GM23248 (cell line): ENCODE measurements at regions not wholly inside any gene's neighbourhood (a gene's known extent, or its start where the extent isn't known, plus 50 kb on each side); places are given as distances from the start of the nearest gene placed in this dataset.

Source experiments
- DNase-seq: peaks from one replicate; pipeline ENCODE4 v3.0.0-alpha.2; 2015
- H2AFZ ChIP-seq: fragments of 200-600 bp; sonication (generic); 2 replicates; pipeline ENCODE4 v1.6.1; 2016; ENCODE audit warnings: antibody characterized with exemption
- H3F3A ChIP-seq: fragments of 200-600 bp; sonication (generic); 2 replicates; pipeline ENCODE4 v1.6.1; 2016; ENCODE audit warnings: mild to moderate bottlenecking, antibody characterized with exemption, mixed run types; ENCODE audit not compliant: insufficient read depth
- H3K27ac ChIP-seq: fragments of 200-600 bp; sonication (generic); 2 replicates; pipeline ENCODE4 v1.5.1; 2016; ENCODE audit warnings: mild to moderate bottlenecking
- H3K27me3 ChIP-seq: fragments of 200-600 bp; sonication (generic); replicated peaks from 2 replicates; pipeline ENCODE4 v1.6.1; 2016; ENCODE audit warnings: mild to moderate bottlenecking; ENCODE audit not compliant: insufficient read depth
- H3K36me3 ChIP-seq: fragments of 200-600 bp; sonication (generic); 2 replicates; pipeline ENCODE4 v1.6.1; 2016; ENCODE audit warnings: low read depth, mild to moderate bottlenecking
- H3K4me1 ChIP-seq: fragments of 200-600 bp; sonication (generic); 2 replicates; pipeline ENCODE4 v1.6.1; 2016; ENCODE audit warnings: mild to moderate bottlenecking; ENCODE audit not compliant: insufficient read depth
- H3K4me2 ChIP-seq: fragments of 200-600 bp; sonication (generic); one replicate; pipeline ENCODE4 v1.6.1; 2016; ENCODE audit warnings: mild to moderate bottlenecking; ENCODE audit not compliant: unreplicated experiment
- H3K4me3 ChIP-seq: fragments of 200-600 bp; sonication (generic); 2 replicates; pipeline ENCODE4 v1.5.1; 2016; ENCODE audit warnings: mild to moderate bottlenecking
- H3K79me2 ChIP-seq: fragments of 200-600 bp; sonication (generic); 2 replicates; pipeline ENCODE4 v1.6.1; 2016; ENCODE audit warnings: mild to moderate bottlenecking; ENCODE audit not compliant: insufficient read depth
- H3K9ac ChIP-seq: fragments of 200-600 bp; sonication (generic); 2 replicates; pipeline ENCODE4 v1.6.1; 2016; ENCODE audit warnings: mild to moderate bottlenecking
- H3K9me2 ChIP-seq: fragments of 200-600 bp; sonication (generic); 2 replicates; pipeline ENCODE4 v1.6.1; 2016; ENCODE audit warnings: mixed run types, mild to moderate bottlenecking, moderate library complexity; ENCODE audit not compliant: insufficient read depth
- H3K9me3 ChIP-seq: fragments of 200-600 bp; sonication (generic); one replicate; pipeline ENCODE4 v1.6.1; 2017; ENCODE audit warnings: low read depth
- H4K20me1 ChIP-seq: fragments of 200-600 bp; sonication (generic); 2 replicates; pipeline ENCODE4 v1.6.0; 2016; ENCODE audit not compliant: insufficient read depth
- EZH2 ChIP-seq: fragments of 200-600 bp; sonication (generic); IDR thresholded peaks from 2 replicates; pipeline ENCODE4 v1.6.1; 2018; ENCODE audit warnings: antibody characterized with exemption, mild to moderate bottlenecking; ENCODE audit not compliant: insufficient read depth, poor library complexity, severe bottlenecking
- EZH2phosphoT487 ChIP-seq: fragments of 200-600 bp; sonication (generic); IDR thresholded peaks from 2 replicates; pipeline ENCODE4 v1.6.1; 2018; ENCODE audit warnings: antibody characterized with exemption, moderate library complexity, mild to moderate bottlenecking, low read depth; ENCODE audit not compliant: insufficient read depth
- WGBS, 2 experiments: methylation state at CpG; one replicate each; pipeline ENCODE4 v1.1.6; 2015 to 2017; ENCODE audit warnings: low lambda C conversion rate in 2 of 2, low coverage in 1 of 2; ENCODE audit errors: missing lambda C conversion rate in 2 of 2; 5-methylcytosine and 5-hydroxymethylcytosine counted together
- in situ Hi-C: fragments of 300-500 bp; cut with MboI; formaldehyde crosslinking; loops from 2 replicates; pipeline ENCODE4 v1.15.0; 2020

DNA sequence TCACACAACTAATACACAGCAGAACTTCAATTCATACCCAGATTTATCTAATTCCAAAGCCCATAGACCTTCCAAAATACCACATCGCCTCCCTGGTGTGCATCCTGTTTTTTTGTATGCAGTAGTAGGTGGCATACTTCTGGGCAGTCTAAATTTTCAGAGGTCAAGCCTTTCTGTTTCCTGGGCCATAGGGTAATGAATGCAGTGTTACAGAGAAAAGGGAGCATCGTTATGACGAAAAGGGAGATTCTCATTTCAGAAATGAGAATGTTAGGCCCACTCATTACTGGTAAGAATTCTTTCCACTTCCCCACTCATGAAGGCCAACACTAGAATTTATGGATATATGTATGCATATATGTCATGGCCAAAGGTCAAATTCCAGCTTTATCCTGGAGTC, 267.8 kb upstream of the ASIC2 start:
- Histone ChIP-seq H3K36me3 (no peaks in the 10 kb centered on the region), H3K4me3 (no peak overlapping the region), H3K4me1 (no peaks in the 10 kb centered on the region), H3K79me2 (no peaks in the 10 kb centered on the region), H3K4me2 (no peak overlapping the region), H3K27ac (no peak overlapping the region), H3K27me3 (no peaks in the 10 kb centered on the region), H3K9me3 (no peaks in the 10 kb centered on the region), H3K9me2 (no peaks in the 10 kb centered on the region), H4K20me1 (no peaks in the 10 kb centered on the region), H3K9ac (no peak overlapping the region), H3F3A (no peaks in the 10 kb centered on the region), H2AFZ (no peak overlapping the region)
- TF ChIP-seq EZH2 (no peak), EZH2phosphoT487 (no peak)
- 41 to 42% methylated on average over 3 of the region's 3 CpGs for WGBS, 2 experiments
- DNase-seq: no peak
- in situ Hi-C loops: no loop called here

DNA sequence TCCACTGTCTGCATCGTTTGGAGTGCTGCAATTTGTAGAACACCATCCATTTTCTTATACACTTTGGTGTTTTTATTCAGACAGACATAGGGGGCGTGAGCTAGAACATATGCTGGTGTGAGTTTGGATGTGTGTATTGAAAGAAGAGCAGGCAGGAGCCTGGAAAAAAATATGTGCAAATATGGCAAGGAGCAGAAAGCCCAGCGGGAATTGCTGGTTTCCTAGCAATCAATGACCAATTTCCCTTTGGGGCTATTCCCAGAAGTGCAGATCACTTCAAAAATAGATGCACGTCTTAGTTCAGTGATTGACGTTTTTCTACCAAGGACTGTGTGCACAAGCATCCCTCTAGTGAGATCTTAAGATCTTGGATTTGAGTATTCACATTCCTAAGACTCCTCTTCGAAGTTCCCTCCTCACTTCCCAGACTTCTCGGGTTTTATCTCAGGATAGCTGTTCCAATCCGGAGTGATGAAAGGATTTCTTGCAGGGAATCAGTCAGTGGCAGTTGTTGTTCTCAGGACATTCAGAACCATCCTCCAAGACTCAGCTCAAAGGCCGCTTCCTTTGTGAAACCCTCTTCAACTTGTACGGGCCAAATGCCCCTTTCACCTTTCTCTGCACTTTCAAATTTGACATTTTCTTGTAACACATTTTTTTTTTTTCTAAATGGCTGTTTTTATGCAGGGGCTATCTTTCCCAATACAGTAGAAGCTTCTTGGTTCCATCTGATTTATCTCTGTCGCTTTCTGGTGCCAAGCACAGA, 268.7 kb upstream of the ASIC2 start:
- H3K4me3 ChIP-seq: no peak overlapping the region
- no peaks in the 10 kb centered on the region for H3K9me3 ChIP-seq
- TF ChIP-seq EZH2: no peak
- no peak for TF ChIP-seq EZH2phosphoT487
- H3K27me3 ChIP-seq: no peaks in the 10 kb centered on the region
- no peak overlapping the region for H3K4me2 ChIP-seq
- H3K9ac ChIP-seq: no peak overlapping the region
- no peaks in the 10 kb centered on the region for H4K20me1 ChIP-seq
- H3F3A ChIP-seq: no peaks in the 10 kb centered on the region
- no peaks in the 10 kb centered on the region for H3K4me1 ChIP-seq
- H3K27ac ChIP-seq: no peak overlapping the region
- H3K79me2 ChIP-seq: no peaks in the 10 kb centered on the region
- no peak for DNase-seq
- H3K9me2 ChIP-seq: no peaks in the 10 kb centered on the region
- H2AFZ ChIP-seq: no peak overlapping the region
- in situ Hi-C loops: no loop called here
- 34 to 37% methylated on average over 11 of the region's 11 CpGs for WGBS, 2 experiments
- H3K36me3 ChIP-seq: no peaks in the 10 kb centered on the region

DNA sequence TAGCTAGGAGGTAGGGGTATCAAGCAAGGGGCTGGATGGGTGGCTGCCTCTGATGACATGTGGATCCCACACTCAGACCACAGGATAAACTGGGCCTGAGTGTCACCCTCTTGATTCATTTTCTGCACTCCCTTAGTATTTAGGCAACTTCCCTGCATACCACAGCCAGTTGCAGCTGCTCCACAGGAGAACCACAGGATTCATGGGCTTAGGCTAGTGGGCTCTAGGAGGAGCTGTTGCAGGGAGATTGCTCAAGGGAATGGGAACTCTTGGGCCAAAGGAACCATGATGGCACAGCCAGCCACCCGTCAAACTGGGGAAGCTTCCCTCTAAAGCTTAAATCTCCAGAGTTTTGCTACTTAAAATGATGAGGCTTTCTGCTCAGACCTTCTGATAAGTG, 269.7 kb upstream of the ASIC2 start:
- 20 to 64% methylated on average over 1 of the region's 1 CpG for WGBS, 2 experiments
- no peaks in the 10 kb centered on the region for H3K27me3 ChIP-seq
- no peaks in the 10 kb centered on the region for H4K20me1 ChIP-seq
- H3F3A ChIP-seq: no peaks in the 10 kb centered on the region
- H3K9ac ChIP-seq: no peak overlapping the region
- no peaks in the 10 kb centered on the region for H3K4me1 ChIP-seq
- H3K9me3 ChIP-seq: no peaks in the 10 kb centered on the region
- no peak overlapping the region for H3K4me2 ChIP-seq
- H3K79me2 ChIP-seq: no peaks in the 10 kb centered on the region
- H2AFZ ChIP-seq: no peak overlapping the region
- H3K9me2 ChIP-seq: no peaks in the 10 kb centered on the region
- H3K4me3 ChIP-seq: no peak overlapping the region
- no peak overlapping the region for H3K27ac ChIP-seq
- no peaks in the 10 kb centered on the region for H3K36me3 ChIP-seq
- in situ Hi-C loops: no loop called here
- TF ChIP-seq EZH2: no peak
- no peak for TF ChIP-seq EZH2phosphoT487
- no peak for DNase-seq

DNA sequence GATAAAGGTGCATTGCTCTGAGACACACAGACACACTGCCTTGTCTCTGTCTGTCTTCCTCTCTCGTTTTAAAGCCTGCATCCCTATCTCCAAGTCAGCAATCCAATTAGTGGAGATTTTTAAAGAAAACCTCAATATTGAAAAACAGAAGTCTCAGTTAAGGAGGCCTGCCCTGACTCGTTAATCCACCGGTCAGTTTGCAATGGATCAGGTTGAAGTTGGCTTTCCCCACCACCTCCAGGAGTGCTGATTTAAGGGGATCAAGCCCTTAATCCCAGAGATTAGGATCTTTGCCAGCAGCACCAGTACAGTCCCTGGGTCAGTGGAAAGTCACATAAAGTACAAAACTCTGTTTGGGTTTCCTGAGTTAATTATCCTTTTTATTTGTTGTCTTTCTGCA, 271.1 kb upstream of the ASIC2 start:
- Histone ChIP-seq H3K36me3 (no peaks in the 10 kb centered on the region), H3K27ac (no peak overlapping the region), H3F3A (no peaks in the 10 kb centered on the region), H3K4me3 (no peak overlapping the region), H3K4me2 (no peak overlapping the region), H3K4me1 (no peaks in the 10 kb centered on the region), H2AFZ (no peak overlapping the region), H3K27me3 (no peaks in the 10 kb centered on the region), H3K9ac (no peak overlapping the region), H3K9me2 (no peaks in the 10 kb centered on the region), H4K20me1 (no peaks in the 10 kb centered on the region), H3K79me2 (no peaks in the 10 kb centered on the region), H3K9me3 (no peaks in the 10 kb centered on the region)
- no peak for DNase-seq
- TF ChIP-seq EZH2 (no peak), EZH2phosphoT487 (no peak)
- in situ Hi-C loops: no loop called here
- 47 to 53% methylated on average over 3 of the region's 3 CpGs for WGBS, 2 experiments

DNA sequence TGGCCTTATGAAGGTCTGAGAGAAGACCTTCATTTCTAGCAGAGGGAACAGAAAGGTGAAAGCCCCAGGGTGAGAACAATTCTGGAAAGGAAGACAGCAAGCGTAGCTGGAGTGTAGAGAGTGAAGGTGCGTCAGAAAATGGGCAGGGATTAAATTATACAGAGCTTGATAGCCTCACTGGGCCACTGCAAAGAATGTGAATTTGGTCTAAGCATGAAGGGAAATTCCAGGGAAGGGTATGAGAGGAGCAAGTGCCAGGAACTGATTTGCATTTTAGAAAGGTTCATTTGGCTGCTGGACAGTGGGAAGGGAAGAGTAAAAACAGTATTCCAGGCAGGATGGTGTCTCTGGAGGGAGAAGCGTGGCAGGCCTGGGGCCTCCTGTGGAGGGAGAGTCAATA, 274.1 kb upstream of the ASIC2 start:
- WGBS, 2 experiments: 20 to 24% methylated on average over 3 of the region's 3 CpGs
- Histone ChIP-seq H2AFZ (no peak overlapping the region), H3K27me3 (no peaks in the 10 kb centered on the region), H3F3A (no peaks in the 10 kb centered on the region), H3K79me2 (no peaks in the 10 kb centered on the region), H3K4me2 (no peak overlapping the region), H3K4me3 (no peak overlapping the region), H3K4me1 (no peaks in the 10 kb centered on the region), H3K9me2 (no peaks in the 10 kb centered on the region), H3K9me3 (no peaks in the 10 kb centered on the region), H3K27ac (no peak overlapping the region), H3K9ac (no peak overlapping the region), H3K36me3 (no peaks in the 10 kb centered on the region), H4K20me1 (no peaks in the 10 kb centered on the region)
- TF ChIP-seq EZH2 (no peak), EZH2phosphoT487 (no peak)
- in situ Hi-C loops: no loop called here
- no peak for DNase-seq
